GM12878 (cell line): ENCODE measurements at regions not wholly inside any gene's neighbourhood (a gene's known extent, or its start where the extent isn't known, plus 50 kb on each side); places are given as distances from the start of the nearest gene placed in this dataset.

Source experiments
- ESRRA ChIP-seq: IDR thresholded peaks from 2 replicates; pipeline ENCODE4 v1.6.1; 2012; ENCODE audit warnings: mild to moderate bottlenecking, low read length, improper control_type of control experiment
- ETV6 ChIP-seq, 2 experiments: fragments of 450-650 bp in 1 of 2; IDR thresholded peaks in 1 of 2; conservative IDR thresholded peaks in 1 of 2; 2 replicates each; pipeline ENCODE4 v1.6.1; 2014; ENCODE audit warnings: antibody characterized with exemption in 1 of 2, borderline replicate concordance in 1 of 2, low read depth in 1 of 2, mild to moderate bottlenecking in 1 of 2, moderate library complexity in 1 of 2
- EZH2 ChIP-seq: IDR thresholded peaks from 2 replicates; pipeline ENCODE4 v1.6.1; 2012; ENCODE audit warnings: low read depth, mild to moderate bottlenecking, control low read depth, inconsistent platforms, low read length, borderline replicate concordance; ENCODE audit not compliant: control insufficient read depth
- LARP7 ChIP-seq: fragments of 450-650 bp; IDR thresholded peaks from 2 replicates; pipeline ENCODE4 v1.6.1; 2017; ENCODE audit warnings: mild to moderate bottlenecking
- POLR2A ChIP-seq: IDR thresholded peaks from 2 replicates; pipeline ENCODE4 v1.6.1; 2011; ENCODE audit warnings: low read depth, mild to moderate bottlenecking, low read length
- POLR2AphosphoS5 ChIP-seq: IDR thresholded peaks from 2 replicates; pipeline ENCODE4 v1.6.1; 2011; ENCODE audit warnings: mild to moderate bottlenecking, low read length, inconsistent platforms
- RAD21 ChIP-seq: IDR thresholded peaks from 2 replicates; pipeline ENCODE4 v1.6.1; 2011; ENCODE audit warnings: mild to moderate bottlenecking, low read depth, low read length, moderate library complexity; ENCODE audit not compliant: insufficient read depth
- SIX5 ChIP-seq: IDR thresholded peaks from 2 replicates; pipeline ENCODE4 v1.6.1; 2011; ENCODE audit warnings: mild to moderate bottlenecking, low read depth, low read length, moderate library complexity; ENCODE audit not compliant: severe bottlenecking
- TF ChIP-seq, protein P1 (sequence below), 3 experiments: IDR thresholded peaks in 2 of 3; conservative IDR thresholded peaks in 1 of 3; 2 replicates each; pipeline ENCODE4 v1.5.1; 2011; ENCODE audit warnings: low read depth in 3 of 3, low read length in 3 of 3, mild to moderate bottlenecking in 3 of 3, control low read depth in 2 of 3, moderate library complexity in 2 of 3, inconsistent platforms in 1 of 3, mixed read lengths in 1 of 3; ENCODE audit not compliant: control insufficient read depth in 2 of 3, insufficient read depth in 1 of 3; ENCODE audit errors: extremely low read depth in 1 of 3
- TF ChIP-seq, protein P2 (sequence below): IDR thresholded peaks from 2 replicates; pipeline ENCODE4 v1.6.1; 2011; ENCODE audit warnings: low read depth, low read length, improper control_type of control experiment, borderline replicate concordance
- TF ChIP-seq, protein P3 (sequence below): fragments of 450-650 bp; IDR thresholded peaks from 2 replicates; pipeline ENCODE4 v1.6.1; 2016; ENCODE audit warnings: mild to moderate bottlenecking, moderate library complexity, borderline replicate concordance

DNA sequence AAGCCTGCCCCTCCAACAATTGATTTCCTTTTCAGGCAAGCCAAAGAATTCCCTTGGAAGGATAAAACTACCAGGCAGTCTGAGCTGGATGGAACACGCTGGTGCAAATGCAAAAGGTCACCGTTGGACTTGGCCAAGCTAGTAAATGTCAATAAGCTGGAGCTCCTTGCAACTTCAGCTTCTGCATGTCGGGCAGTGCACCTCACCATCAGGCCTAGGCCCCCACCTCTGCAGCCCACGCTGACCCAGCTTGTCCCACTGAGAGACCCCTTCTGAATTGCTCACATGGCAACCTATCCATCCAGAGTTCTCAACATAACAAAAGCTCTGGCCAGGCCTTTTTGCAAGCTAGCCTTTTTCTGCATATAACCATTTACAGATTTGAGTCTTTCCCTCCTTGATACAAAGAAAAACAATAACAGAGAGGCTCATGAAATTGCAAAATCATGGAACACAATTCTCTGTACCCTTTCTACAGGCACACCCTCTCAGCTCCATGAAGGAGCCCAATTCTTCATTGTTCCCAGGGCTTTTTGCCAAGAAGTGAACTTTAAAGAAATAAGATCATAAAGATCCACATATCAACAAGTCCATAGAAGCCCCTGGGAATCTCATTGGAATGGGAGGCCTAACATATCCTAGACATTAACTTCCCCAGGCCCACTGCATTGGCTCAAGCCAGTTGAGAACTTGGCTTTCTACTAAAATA is 123.9 kb upstream of the SLIT3 start:
- TF ChIP-seq, protein P1, sequence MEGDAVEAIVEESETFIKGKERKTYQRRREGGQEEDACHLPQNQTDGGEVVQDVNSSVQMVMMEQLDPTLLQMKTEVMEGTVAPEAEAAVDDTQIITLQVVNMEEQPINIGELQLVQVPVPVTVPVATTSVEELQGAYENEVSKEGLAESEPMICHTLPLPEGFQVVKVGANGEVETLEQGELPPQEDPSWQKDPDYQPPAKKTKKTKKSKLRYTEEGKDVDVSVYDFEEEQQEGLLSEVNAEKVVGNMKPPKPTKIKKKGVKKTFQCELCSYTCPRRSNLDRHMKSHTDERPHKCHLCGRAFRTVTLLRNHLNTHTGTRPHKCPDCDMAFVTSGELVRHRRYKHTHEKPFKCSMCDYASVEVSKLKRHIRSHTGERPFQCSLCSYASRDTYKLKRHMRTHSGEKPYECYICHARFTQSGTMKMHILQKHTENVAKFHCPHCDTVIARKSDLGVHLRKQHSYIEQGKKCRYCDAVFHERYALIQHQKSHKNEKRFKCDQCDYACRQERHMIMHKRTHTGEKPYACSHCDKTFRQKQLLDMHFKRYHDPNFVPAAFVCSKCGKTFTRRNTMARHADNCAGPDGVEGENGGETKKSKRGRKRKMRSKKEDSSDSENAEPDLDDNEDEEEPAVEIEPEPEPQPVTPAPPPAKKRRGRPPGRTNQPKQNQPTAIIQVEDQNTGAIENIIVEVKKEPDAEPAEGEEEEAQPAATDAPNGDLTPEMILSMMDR (IDR thresholded peaks at IDR 0.05 in 2 of 3, conservative IDR thresholded peaks at IDR 0.05 in 1 of 3; ENCODE audit: control insufficient read depth in 2 of 3, extremely low read depth in 1 of 3, insufficient read depth in 1 of 3, low read depth in 3 of 3, low read length in 3 of 3): no peak
- TF ChIP-seq, protein P2, sequence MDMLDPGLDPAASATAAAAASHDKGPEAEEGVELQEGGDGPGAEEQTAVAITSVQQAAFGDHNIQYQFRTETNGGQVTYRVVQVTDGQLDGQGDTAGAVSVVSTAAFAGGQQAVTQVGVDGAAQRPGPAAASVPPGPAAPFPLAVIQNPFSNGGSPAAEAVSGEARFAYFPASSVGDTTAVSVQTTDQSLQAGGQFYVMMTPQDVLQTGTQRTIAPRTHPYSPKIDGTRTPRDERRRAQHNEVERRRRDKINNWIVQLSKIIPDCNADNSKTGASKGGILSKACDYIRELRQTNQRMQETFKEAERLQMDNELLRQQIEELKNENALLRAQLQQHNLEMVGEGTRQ: no peak
- no peak for TF ChIP-seq ESRRA
- no peak for TF ChIP-seq LARP7
- no peak for TF ChIP-seq POLR2A
- no peak for TF ChIP-seq RAD21
- TF ChIP-seq SIX5: no peak
- TF ChIP-seq, protein P3, sequence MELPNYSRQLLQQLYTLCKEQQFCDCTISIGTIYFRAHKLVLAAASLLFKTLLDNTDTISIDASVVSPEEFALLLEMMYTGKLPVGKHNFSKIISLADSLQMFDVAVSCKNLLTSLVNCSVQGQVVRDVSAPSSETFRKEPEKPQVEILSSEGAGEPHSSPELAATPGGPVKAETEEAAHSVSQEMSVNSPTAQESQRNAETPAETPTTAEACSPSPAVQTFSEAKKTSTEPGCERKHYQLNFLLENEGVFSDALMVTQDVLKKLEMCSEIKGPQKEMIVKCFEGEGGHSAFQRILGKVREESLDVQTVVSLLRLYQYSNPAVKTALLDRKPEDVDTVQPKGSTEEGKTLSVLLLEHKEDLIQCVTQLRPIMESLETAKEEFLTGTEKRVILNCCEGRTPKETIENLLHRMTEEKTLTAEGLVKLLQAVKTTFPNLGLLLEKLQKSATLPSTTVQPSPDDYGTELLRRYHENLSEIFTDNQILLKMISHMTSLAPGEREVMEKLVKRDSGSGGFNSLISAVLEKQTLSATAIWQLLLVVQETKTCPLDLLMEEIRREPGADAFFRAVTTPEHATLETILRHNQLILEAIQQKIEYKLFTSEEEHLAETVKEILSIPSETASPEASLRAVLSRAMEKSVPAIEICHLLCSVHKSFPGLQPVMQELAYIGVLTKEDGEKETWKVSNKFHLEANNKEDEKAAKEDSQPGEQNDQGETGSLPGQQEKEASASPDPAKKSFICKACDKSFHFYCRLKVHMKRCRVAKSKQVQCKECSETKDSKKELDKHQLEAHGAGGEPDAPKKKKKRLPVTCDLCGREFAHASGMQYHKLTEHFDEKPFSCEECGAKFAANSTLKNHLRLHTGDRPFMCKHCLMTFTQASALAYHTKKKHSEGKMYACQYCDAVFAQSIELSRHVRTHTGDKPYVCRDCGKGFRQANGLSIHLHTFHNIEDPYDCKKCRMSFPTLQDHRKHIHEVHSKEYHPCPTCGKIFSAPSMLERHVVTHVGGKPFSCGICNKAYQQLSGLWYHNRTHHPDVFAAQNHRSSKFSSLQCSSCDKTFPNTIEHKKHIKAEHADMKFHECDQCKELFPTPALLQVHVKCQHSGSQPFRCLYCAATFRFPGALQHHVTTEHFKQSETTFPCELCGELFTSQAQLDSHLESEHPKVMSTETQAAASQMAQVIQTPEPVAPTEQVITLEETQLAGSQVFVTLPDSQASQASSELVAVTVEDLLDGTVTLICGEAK: no peak
- TF ChIP-seq POLR2AphosphoS5: no peak
- no peak for TF ChIP-seq ETV6 (conservative IDR thresholded peaks at IDR 0.05 in 1 of 2, IDR thresholded peaks at IDR 0.05 in 1 of 2; ENCODE audit: borderline replicate concordance in 1 of 2, low read depth in 1 of 2)
- no peak for TF ChIP-seq EZH2
